Neural cell (in vitro differentiated cells): ENCODE measurements at regions not wholly inside any gene's neighbourhood (a gene's known extent, or its start where the extent isn't known, plus 50 kb on each side); places are given as distances from the start of the nearest gene placed in this dataset.

ENCODE experiments used
- H2AFZ ChIP-seq: fragments of 200-600, 300-800 bp; sonication (generic), shearing (Covaris generic); 2 replicates; pipeline ENCODE4 v1.6.0; 2014; ENCODE audit warnings: low read depth, mild to moderate bottlenecking, antibody characterized with exemption, low read length, moderate library complexity
- H3F3A ChIP-seq: fragments of 200-600 bp; shearing (Covaris generic); 2 replicates; pipeline ENCODE4 v1.6.1; 2016; ENCODE audit warnings: mild to moderate bottlenecking, moderate library complexity, mixed read lengths, antibody characterized with exemption, low read length; ENCODE audit not compliant: insufficient read depth, poor library complexity, severe bottlenecking
- H3K27ac ChIP-seq: fragments of 200-600, 300-800 bp; sonication (generic), shearing (Covaris generic); 2 replicates; pipeline ENCODE4 v1.5.1; 2014; ENCODE audit warnings: mild to moderate bottlenecking, low read length, moderate library complexity
- H3K27me3 ChIP-seq: fragments of 300-800, 200-600 bp; sonication (generic), shearing (Covaris generic); 2 replicates; pipeline ENCODE4 v1.6.0; 2014; ENCODE audit warnings: mild to moderate bottlenecking, low read depth, low read length, moderate library complexity; ENCODE audit not compliant: insufficient read depth
- H3K36me3 ChIP-seq: fragments of 300-800, 200-600 bp; sonication (generic), shearing (Covaris generic); 2 replicates; pipeline ENCODE4 v1.5.1; 2014; ENCODE audit warnings: mild to moderate bottlenecking, antibody characterized with exemption, low read length, moderate library complexity; ENCODE audit not compliant: insufficient read depth
- H3K4me2 ChIP-seq: fragments of 300-800, 200-600 bp; sonication (generic), shearing (Covaris generic); 2 replicates; pipeline ENCODE4 v1.6.0; 2014; ENCODE audit warnings: mild to moderate bottlenecking, low read length
- H3K4me3 ChIP-seq: fragments of 300-800, 200-600 bp; sonication (generic), shearing (Covaris generic); 2 replicates; pipeline ENCODE4 v1.5.1; 2014; ENCODE audit warnings: mild to moderate bottlenecking, low read length, moderate library complexity
- H3K79me2 ChIP-seq: fragments of 200-600 bp; shearing (Covaris generic); replicated peaks from 2 replicates; pipeline ENCODE4 v1.6.0; 2014; ENCODE audit warnings: mild to moderate bottlenecking, low read length, moderate library complexity; ENCODE audit not compliant: insufficient read depth
- H3K9ac ChIP-seq: fragments of 300-800, 200-600 bp; sonication (generic), shearing (Covaris generic); 2 replicates; pipeline ENCODE4 v1.6.1; 2016; ENCODE audit warnings: mild to moderate bottlenecking, low read length, mixed read lengths
- H3K9me2 ChIP-seq: fragments of 200-600 bp; shearing (Covaris generic); 2 replicates; pipeline ENCODE4 v1.6.1; 2016; ENCODE audit warnings: mild to moderate bottlenecking, low read length, mixed read lengths; ENCODE audit not compliant: insufficient read depth
- H3K9me3 ChIP-seq: fragments of 200-600, 300-800 bp; sonication (generic), shearing (Covaris generic); 2 replicates; pipeline ENCODE4 v1.6.1; 2016; ENCODE audit warnings: mild to moderate bottlenecking, mixed run types, low read length, moderate library complexity, mixed read lengths
- H4K20me1 ChIP-seq: fragments of 200-600 bp; shearing (Covaris generic); 2 replicates; pipeline ENCODE4 v1.6.1; 2016; ENCODE audit warnings: mild to moderate bottlenecking, mixed run types; ENCODE audit not compliant: insufficient read depth
- EP300 ChIP-seq: fragments of 450-650 bp; conservative IDR thresholded peaks from 2 replicates; pipeline ENCODE4 v1.6.1; 2014; ENCODE audit warnings: antibody characterized with exemption, mild to moderate bottlenecking, moderate library complexity; ENCODE audit not compliant: poor library complexity, severe bottlenecking
- EZH2 ChIP-seq: fragments of 200-600, 300-800 bp; shearing (Covaris generic), sonication (generic); IDR thresholded peaks from 2 replicates; pipeline ENCODE4 v1.6.1; 2014; ENCODE audit warnings: antibody characterized with exemption, low read length, borderline replicate concordance, mild to moderate bottlenecking; ENCODE audit not compliant: insufficient read depth, poor library complexity, severe bottlenecking
- MXI1 ChIP-seq: fragments of 450-650 bp; conservative IDR thresholded peaks from 2 replicates; pipeline ENCODE4 v1.6.1; 2014; ENCODE audit warnings: antibody characterized with exemption, mild to moderate bottlenecking; ENCODE audit not compliant: poor library complexity, severe bottlenecking
- POLR2AphosphoS5 ChIP-seq: IDR thresholded peaks from 2 replicates; pipeline ENCODE4 v1.6.1; 2012
- RAD21 ChIP-seq: fragments of 450-650 bp; conservative IDR thresholded peaks from 2 replicates; pipeline ENCODE4 v1.6.1; 2014; ENCODE audit warnings: antibody characterized with exemption, mild to moderate bottlenecking, moderate library complexity
- SMC3 ChIP-seq: fragments of 450-650 bp; conservative IDR thresholded peaks from 2 replicates; pipeline ENCODE4 v1.6.1; 2014; ENCODE audit warnings: antibody characterized with exemption, mild to moderate bottlenecking, moderate library complexity; ENCODE audit not compliant: poor library complexity
- TAF1 ChIP-seq: IDR thresholded peaks from 2 replicates; pipeline ENCODE4 v1.6.1; 2012; ENCODE audit warnings: low read depth
- TF ChIP-seq, protein P1 (sequence below): fragments of 450-650 bp; IDR thresholded peaks from 2 replicates; pipeline ENCODE4 v1.5.1; 2014; ENCODE audit warnings: antibody characterized with exemption, mild to moderate bottlenecking, moderate library complexity; ENCODE audit not compliant: poor library complexity, severe bottlenecking
- TF ChIP-seq, protein P2 (sequence below): IDR thresholded peaks from 2 replicates; pipeline ENCODE4 v1.6.1; 2012; ENCODE audit warnings: borderline replicate concordance

DNA sequence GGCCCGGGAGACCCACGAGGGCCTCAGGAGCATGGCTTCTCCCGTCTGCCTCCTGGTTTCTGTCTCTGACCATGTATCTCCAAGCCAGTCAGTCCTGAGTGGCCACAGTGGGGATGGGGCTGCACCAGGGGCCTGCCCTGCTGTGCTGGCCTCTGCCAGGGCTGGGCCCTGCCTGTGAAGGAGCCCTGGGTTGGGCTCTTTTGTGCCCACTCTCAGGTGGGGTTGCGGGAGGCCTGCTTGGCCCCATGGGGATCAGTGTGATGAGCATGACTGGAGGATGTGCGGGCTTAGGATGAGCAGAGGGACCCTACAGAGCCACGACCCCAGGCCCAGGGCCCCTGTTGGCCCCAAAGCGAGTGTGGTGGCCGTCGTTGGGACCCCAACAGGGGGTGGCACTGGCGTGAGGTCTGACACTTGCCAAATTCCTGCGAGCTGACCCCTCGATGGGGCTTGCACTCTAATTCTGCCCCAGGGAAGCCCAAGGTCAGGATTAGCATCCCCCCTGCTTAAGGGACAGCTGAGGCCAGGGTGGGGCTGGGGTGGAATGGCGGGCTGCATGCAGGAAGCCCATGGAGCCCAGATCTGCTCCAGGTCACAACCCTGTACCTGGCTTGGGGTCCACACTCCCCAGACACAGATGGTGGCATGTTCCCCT is 90.0 kb upstream of the BHLHE23 start:
- Histone ChIP-seq H3K9ac (no peak overlapping the region), H3K4me2 (no peak overlapping the region), H3K79me2 (no peaks in the 10 kb centered on the region), H3K9me2 (no peaks in the 10 kb centered on the region), H3K27me3 (peaks cover 21% of the 10 kb centered on the region), H3K9me3 (no peaks in the 10 kb centered on the region), H3F3A (no peaks in the 10 kb centered on the region), H3K4me3 (no peak overlapping the region), H3K36me3 (no peaks in the 10 kb centered on the region), H3K27ac (no peak overlapping the region), H2AFZ (no peak overlapping the region), H4K20me1 (no peaks in the 10 kb centered on the region)
- TF ChIP-seq EZH2, result no peak
- no peak for TF ChIP-seq RAD21
- no peak for TF ChIP-seq SMC3
- no peak for TF ChIP-seq EP300
- TF ChIP-seq POLR2AphosphoS5, result no peak
- no peak for TF ChIP-seq MXI1
- TF ChIP-seq TAF1, result no peak
- TF ChIP-seq, protein P1, sequence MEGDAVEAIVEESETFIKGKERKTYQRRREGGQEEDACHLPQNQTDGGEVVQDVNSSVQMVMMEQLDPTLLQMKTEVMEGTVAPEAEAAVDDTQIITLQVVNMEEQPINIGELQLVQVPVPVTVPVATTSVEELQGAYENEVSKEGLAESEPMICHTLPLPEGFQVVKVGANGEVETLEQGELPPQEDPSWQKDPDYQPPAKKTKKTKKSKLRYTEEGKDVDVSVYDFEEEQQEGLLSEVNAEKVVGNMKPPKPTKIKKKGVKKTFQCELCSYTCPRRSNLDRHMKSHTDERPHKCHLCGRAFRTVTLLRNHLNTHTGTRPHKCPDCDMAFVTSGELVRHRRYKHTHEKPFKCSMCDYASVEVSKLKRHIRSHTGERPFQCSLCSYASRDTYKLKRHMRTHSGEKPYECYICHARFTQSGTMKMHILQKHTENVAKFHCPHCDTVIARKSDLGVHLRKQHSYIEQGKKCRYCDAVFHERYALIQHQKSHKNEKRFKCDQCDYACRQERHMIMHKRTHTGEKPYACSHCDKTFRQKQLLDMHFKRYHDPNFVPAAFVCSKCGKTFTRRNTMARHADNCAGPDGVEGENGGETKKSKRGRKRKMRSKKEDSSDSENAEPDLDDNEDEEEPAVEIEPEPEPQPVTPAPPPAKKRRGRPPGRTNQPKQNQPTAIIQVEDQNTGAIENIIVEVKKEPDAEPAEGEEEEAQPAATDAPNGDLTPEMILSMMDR, result no peak
- TF ChIP-seq, protein P2, sequence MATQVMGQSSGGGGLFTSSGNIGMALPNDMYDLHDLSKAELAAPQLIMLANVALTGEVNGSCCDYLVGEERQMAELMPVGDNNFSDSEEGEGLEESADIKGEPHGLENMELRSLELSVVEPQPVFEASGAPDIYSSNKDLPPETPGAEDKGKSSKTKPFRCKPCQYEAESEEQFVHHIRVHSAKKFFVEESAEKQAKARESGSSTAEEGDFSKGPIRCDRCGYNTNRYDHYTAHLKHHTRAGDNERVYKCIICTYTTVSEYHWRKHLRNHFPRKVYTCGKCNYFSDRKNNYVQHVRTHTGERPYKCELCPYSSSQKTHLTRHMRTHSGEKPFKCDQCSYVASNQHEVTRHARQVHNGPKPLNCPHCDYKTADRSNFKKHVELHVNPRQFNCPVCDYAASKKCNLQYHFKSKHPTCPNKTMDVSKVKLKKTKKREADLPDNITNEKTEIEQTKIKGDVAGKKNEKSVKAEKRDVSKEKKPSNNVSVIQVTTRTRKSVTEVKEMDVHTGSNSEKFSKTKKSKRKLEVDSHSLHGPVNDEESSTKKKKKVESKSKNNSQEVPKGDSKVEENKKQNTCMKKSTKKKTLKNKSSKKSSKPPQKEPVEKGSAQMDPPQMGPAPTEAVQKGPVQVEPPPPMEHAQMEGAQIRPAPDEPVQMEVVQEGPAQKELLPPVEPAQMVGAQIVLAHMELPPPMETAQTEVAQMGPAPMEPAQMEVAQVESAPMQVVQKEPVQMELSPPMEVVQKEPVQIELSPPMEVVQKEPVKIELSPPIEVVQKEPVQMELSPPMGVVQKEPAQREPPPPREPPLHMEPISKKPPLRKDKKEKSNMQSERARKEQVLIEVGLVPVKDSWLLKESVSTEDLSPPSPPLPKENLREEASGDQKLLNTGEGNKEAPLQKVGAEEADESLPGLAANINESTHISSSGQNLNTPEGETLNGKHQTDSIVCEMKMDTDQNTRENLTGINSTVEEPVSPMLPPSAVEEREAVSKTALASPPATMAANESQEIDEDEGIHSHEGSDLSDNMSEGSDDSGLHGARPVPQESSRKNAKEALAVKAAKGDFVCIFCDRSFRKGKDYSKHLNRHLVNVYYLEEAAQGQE, result no peak

- H3K9ac ChIP-seq, result no peak overlapping the region
- no peaks in the 10 kb centered on the region for H3K79me2 ChIP-seq
- H3K4me3 ChIP-seq, result no peak overlapping the region
- H3K9me2 ChIP-seq, result no peaks in the 10 kb centered on the region
- no peaks in the 10 kb centered on the region for H4K20me1 ChIP-seq
- H3F3A ChIP-seq, result no peaks in the 10 kb centered on the region
- H3K27ac ChIP-seq, result no peak overlapping the region
- no peaks in the 10 kb centered on the region for H3K36me3 ChIP-seq
- no peaks in the 10 kb centered on the region for H3K9me3 ChIP-seq
- no peak for TF ChIP-seq RAD21
- TF ChIP-seq TAF1, result no peak
- no peak for TF ChIP-seq EP300
- TF ChIP-seq MXI1, result no peak
- TF ChIP-seq, protein P1, result no peak
- H3K27me3 ChIP-seq, result peaks cover 17% of the 10 kb centered on the region
- H2AFZ ChIP-seq, result no peak overlapping the region
- H3K4me2 ChIP-seq, result no peak overlapping the region
Measured at GRCh38 chr20:63095718-63096654, 89.2 kb upstream of the BHLHE23 start.
